ENCODE measurements at regions not wholly inside any gene's neighbourhood (a gene's known extent, or its start where the extent isn't known, plus 50 kb on each side); places are given as distances from the start of the nearest gene placed in this dataset.

DNA sequence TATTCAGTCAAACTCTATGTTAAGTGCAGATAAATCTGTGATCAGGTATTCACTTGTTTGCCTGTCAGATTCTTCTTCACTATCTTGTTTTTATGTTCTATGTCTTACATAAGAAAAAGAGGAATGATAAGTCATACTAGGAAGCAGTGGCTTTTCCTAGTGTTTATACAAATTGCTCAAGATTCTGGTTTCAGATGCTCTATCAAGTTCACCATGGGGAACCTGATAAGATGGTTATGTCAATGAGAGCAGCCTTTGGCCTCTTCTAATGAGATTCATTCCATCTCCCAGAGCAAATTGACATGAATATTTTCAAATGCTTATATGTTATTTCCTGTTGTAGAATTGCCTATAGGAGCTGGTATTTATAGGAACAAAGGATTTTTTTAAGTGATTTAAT is 218.8 kb upstream of the TMPRSS15 start (continued):
- TF ChIP-seq, protein P1, sequence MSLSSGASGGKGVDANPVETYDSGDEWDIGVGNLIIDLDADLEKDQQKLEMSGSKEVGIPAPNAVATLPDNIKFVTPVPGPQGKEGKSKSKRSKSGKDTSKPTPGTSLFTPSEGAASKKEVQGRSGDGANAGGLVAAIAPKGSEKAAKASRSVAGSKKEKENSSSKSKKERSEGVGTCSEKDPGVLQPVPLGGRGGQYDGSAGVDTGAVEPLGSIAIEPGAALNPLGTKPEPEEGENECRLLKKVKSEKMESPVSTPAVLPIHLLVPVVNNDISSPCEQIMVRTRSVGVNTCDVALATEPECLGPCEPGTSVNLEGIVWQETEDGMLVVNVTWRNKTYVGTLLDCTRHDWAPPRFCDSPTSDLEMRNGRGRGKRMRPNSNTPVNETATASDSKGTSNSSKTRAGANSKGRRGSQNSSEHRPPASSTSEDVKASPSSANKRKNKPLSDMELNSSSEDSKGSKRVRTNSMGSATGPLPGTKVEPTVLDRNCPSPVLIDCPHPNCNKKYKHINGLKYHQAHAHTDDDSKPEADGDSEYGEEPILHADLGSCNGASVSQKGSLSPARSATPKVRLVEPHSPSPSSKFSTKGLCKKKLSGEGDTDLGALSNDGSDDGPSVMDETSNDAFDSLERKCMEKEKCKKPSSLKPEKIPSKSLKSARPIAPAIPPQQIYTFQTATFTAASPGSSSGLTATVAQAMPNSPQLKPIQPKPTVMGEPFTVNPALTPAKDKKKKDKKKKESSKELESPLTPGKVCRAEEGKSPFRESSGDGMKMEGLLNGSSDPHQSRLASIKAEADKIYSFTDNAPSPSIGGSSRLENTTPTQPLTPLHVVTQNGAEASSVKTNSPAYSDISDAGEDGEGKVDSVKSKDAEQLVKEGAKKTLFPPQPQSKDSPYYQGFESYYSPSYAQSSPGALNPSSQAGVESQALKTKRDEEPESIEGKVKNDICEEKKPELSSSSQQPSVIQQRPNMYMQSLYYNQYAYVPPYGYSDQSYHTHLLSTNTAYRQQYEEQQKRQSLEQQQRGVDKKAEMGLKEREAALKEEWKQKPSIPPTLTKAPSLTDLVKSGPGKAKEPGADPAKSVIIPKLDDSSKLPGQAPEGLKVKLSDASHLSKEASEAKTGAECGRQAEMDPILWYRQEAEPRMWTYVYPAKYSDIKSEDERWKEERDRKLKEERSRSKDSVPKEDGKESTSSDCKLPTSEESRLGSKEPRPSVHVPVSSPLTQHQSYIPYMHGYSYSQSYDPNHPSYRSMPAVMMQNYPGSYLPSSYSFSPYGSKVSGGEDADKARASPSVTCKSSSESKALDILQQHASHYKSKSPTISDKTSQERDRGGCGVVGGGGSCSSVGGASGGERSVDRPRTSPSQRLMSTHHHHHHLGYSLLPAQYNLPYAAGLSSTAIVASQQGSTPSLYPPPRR (CRISPR knock-in tag; IDR thresholded peaks at IDR 0.05; ENCODE audit: borderline replicate concordance): no peak
- TF ChIP-seq SREBF2 (CRISPR knock-in tag; IDR thresholded peaks at IDR 0.05): no peak
- no peak for TF ChIP-seq HEY1 (CRISPR knock-in tag; IDR thresholded peaks at IDR 0.05; ENCODE audit: borderline replicate concordance)
- TF ChIP-seq POLR2H (tag; IDR thresholded peaks at IDR 0.05; ENCODE audit: low read depth): no peak
- TF ChIP-seq HNRNPK (IDR thresholded peaks at IDR 0.05; ENCODE audit: low read depth, low read length, poor library complexity, severe bottlenecking): no peak
- TF ChIP-seq ZNF507 (tag; conservative IDR thresholded peaks at IDR 0.05): no peak
- TF ChIP-seq RBM34 (IDR thresholded peaks at IDR 0.05; ENCODE audit: borderline replicate concordance, insufficient read depth, low read length): no peak
- no peak for TF ChIP-seq MEF2A (IDR thresholded peaks at IDR 0.05; ENCODE audit: control insufficient read depth, low read depth, low read length)

Data from K562 (cell line).